Neural cell (in vitro differentiated cells): ENCODE measurements at regions not wholly inside any gene's neighbourhood (a gene's known extent, or its start where the extent isn't known, plus 50 kb on each side); places are given as distances from the start of the nearest gene placed in this dataset.

Experiments
- H2AFZ ChIP-seq: fragments of 200-600, 300-800 bp; sonication (generic), shearing (Covaris generic); 2 replicates; pipeline ENCODE4 v1.6.0; 2014; ENCODE audit warnings: low read depth, mild to moderate bottlenecking, antibody characterized with exemption, low read length, moderate library complexity
- H3F3A ChIP-seq: fragments of 200-600 bp; shearing (Covaris generic); 2 replicates; pipeline ENCODE4 v1.6.1; 2016; ENCODE audit warnings: mild to moderate bottlenecking, moderate library complexity, mixed read lengths, antibody characterized with exemption, low read length; ENCODE audit not compliant: insufficient read depth, poor library complexity, severe bottlenecking
- H3K27ac ChIP-seq: fragments of 200-600, 300-800 bp; sonication (generic), shearing (Covaris generic); 2 replicates; pipeline ENCODE4 v1.5.1; 2014; ENCODE audit warnings: mild to moderate bottlenecking, low read length, moderate library complexity
- H3K27me3 ChIP-seq: fragments of 300-800, 200-600 bp; sonication (generic), shearing (Covaris generic); 2 replicates; pipeline ENCODE4 v1.6.0; 2014; ENCODE audit warnings: mild to moderate bottlenecking, low read depth, low read length, moderate library complexity; ENCODE audit not compliant: insufficient read depth
- H3K36me3 ChIP-seq: fragments of 300-800, 200-600 bp; sonication (generic), shearing (Covaris generic); 2 replicates; pipeline ENCODE4 v1.5.1; 2014; ENCODE audit warnings: mild to moderate bottlenecking, antibody characterized with exemption, low read length, moderate library complexity; ENCODE audit not compliant: insufficient read depth
- H3K4me2 ChIP-seq: fragments of 300-800, 200-600 bp; sonication (generic), shearing (Covaris generic); 2 replicates; pipeline ENCODE4 v1.6.0; 2014; ENCODE audit warnings: mild to moderate bottlenecking, low read length
- H3K4me3 ChIP-seq: fragments of 300-800, 200-600 bp; sonication (generic), shearing (Covaris generic); 2 replicates; pipeline ENCODE4 v1.5.1; 2014; ENCODE audit warnings: mild to moderate bottlenecking, low read length, moderate library complexity
- H3K79me2 ChIP-seq: fragments of 200-600 bp; shearing (Covaris generic); replicated peaks from 2 replicates; pipeline ENCODE4 v1.6.0; 2014; ENCODE audit warnings: mild to moderate bottlenecking, low read length, moderate library complexity; ENCODE audit not compliant: insufficient read depth
- H3K9ac ChIP-seq: fragments of 300-800, 200-600 bp; sonication (generic), shearing (Covaris generic); 2 replicates; pipeline ENCODE4 v1.6.1; 2016; ENCODE audit warnings: mild to moderate bottlenecking, low read length, mixed read lengths
- H3K9me2 ChIP-seq: fragments of 200-600 bp; shearing (Covaris generic); 2 replicates; pipeline ENCODE4 v1.6.1; 2016; ENCODE audit warnings: mild to moderate bottlenecking, low read length, mixed read lengths; ENCODE audit not compliant: insufficient read depth
- H3K9me3 ChIP-seq: fragments of 200-600, 300-800 bp; sonication (generic), shearing (Covaris generic); 2 replicates; pipeline ENCODE4 v1.6.1; 2016; ENCODE audit warnings: mild to moderate bottlenecking, mixed run types, low read length, moderate library complexity, mixed read lengths
- H4K20me1 ChIP-seq: fragments of 200-600 bp; shearing (Covaris generic); 2 replicates; pipeline ENCODE4 v1.6.1; 2016; ENCODE audit warnings: mild to moderate bottlenecking, mixed run types; ENCODE audit not compliant: insufficient read depth
- EP300 ChIP-seq: fragments of 450-650 bp; conservative IDR thresholded peaks from 2 replicates; pipeline ENCODE4 v1.6.1; 2014; ENCODE audit warnings: antibody characterized with exemption, mild to moderate bottlenecking, moderate library complexity; ENCODE audit not compliant: poor library complexity, severe bottlenecking
- EZH2 ChIP-seq: fragments of 200-600, 300-800 bp; shearing (Covaris generic), sonication (generic); IDR thresholded peaks from 2 replicates; pipeline ENCODE4 v1.6.1; 2014; ENCODE audit warnings: antibody characterized with exemption, low read length, borderline replicate concordance, mild to moderate bottlenecking; ENCODE audit not compliant: insufficient read depth, poor library complexity, severe bottlenecking
- MXI1 ChIP-seq: fragments of 450-650 bp; conservative IDR thresholded peaks from 2 replicates; pipeline ENCODE4 v1.6.1; 2014; ENCODE audit warnings: antibody characterized with exemption, mild to moderate bottlenecking; ENCODE audit not compliant: poor library complexity, severe bottlenecking
- POLR2AphosphoS5 ChIP-seq: IDR thresholded peaks from 2 replicates; pipeline ENCODE4 v1.6.1; 2012
- RAD21 ChIP-seq: fragments of 450-650 bp; conservative IDR thresholded peaks from 2 replicates; pipeline ENCODE4 v1.6.1; 2014; ENCODE audit warnings: antibody characterized with exemption, mild to moderate bottlenecking, moderate library complexity
- REST ChIP-seq: IDR thresholded peaks from 2 replicates; pipeline ENCODE4 v1.6.1; 2012; ENCODE audit warnings: borderline replicate concordance
- SMC3 ChIP-seq: fragments of 450-650 bp; conservative IDR thresholded peaks from 2 replicates; pipeline ENCODE4 v1.6.1; 2014; ENCODE audit warnings: antibody characterized with exemption, mild to moderate bottlenecking, moderate library complexity; ENCODE audit not compliant: poor library complexity
- TAF1 ChIP-seq: IDR thresholded peaks from 2 replicates; pipeline ENCODE4 v1.6.1; 2012; ENCODE audit warnings: low read depth
- TF ChIP-seq, protein P1 (sequence below): fragments of 450-650 bp; IDR thresholded peaks from 2 replicates; pipeline ENCODE4 v1.5.1; 2014; ENCODE audit warnings: antibody characterized with exemption, mild to moderate bottlenecking, moderate library complexity; ENCODE audit not compliant: poor library complexity, severe bottlenecking

GRCh38 chr4:41483771-41484170 is 54.2 kb upstream of the LIMCH1 start:
- H3K9ac ChIP-seq = no peak overlapping the region
- H3F3A ChIP-seq = no peaks in the 10 kb centered on the region
- H3K9me2 ChIP-seq = no peaks in the 10 kb centered on the region
- no peak overlapping the region for H3K4me3 ChIP-seq
- no peak overlapping the region for H3K4me2 ChIP-seq
- H3K27ac ChIP-seq = no peak overlapping the region
- no peak overlapping the region for H2AFZ ChIP-seq
- no peaks in the 10 kb centered on the region for H3K79me2 ChIP-seq
- H3K27me3 ChIP-seq = no peaks in the 10 kb centered on the region
- H4K20me1 ChIP-seq = no peaks in the 10 kb centered on the region
- TF ChIP-seq REST (no peak), SMC3 (no peak), EZH2 (no peak), POLR2AphosphoS5 (no peak), TAF1 (no peak), RAD21 (no peak), EP300 (no peak), MXI1 (no peak)
- TF ChIP-seq, protein P1, sequence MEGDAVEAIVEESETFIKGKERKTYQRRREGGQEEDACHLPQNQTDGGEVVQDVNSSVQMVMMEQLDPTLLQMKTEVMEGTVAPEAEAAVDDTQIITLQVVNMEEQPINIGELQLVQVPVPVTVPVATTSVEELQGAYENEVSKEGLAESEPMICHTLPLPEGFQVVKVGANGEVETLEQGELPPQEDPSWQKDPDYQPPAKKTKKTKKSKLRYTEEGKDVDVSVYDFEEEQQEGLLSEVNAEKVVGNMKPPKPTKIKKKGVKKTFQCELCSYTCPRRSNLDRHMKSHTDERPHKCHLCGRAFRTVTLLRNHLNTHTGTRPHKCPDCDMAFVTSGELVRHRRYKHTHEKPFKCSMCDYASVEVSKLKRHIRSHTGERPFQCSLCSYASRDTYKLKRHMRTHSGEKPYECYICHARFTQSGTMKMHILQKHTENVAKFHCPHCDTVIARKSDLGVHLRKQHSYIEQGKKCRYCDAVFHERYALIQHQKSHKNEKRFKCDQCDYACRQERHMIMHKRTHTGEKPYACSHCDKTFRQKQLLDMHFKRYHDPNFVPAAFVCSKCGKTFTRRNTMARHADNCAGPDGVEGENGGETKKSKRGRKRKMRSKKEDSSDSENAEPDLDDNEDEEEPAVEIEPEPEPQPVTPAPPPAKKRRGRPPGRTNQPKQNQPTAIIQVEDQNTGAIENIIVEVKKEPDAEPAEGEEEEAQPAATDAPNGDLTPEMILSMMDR = no peak
- no peaks in the 10 kb centered on the region for H3K9me3 ChIP-seq
- no peaks in the 10 kb centered on the region for H3K36me3 ChIP-seq

DNA sequence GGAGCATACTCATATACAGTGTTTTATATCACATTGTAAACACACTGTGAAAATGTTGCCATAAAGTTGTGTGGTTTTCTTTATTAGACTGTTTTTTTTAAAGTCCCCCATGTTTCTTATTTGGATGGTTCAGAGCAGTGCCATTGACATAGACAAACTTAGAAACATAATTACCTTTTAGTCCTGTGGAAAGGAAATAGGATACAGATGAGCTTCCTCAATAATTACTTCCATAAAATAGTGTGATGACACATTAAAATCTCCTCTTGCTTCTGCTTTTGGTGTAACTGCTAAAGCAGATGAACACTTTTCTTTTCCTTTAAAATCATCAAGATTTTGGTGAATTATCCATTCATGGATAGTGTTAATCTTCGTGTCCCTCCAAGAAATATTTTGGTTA is 52.9 kb upstream of the LIMCH1 start:
- TF ChIP-seq REST = no peak
- H3K4me3 ChIP-seq = no peak overlapping the region
- H4K20me1 ChIP-seq = no peaks in the 10 kb centered on the region
- H3K9me3 ChIP-seq = no peaks in the 10 kb centered on the region
- no peak overlapping the region for H3K4me2 ChIP-seq
- no peaks in the 10 kb centered on the region for H3K27me3 ChIP-seq
- no peak overlapping the region for H2AFZ ChIP-seq
- H3K36me3 ChIP-seq = no peaks in the 10 kb centered on the region
- H3F3A ChIP-seq = no peaks in the 10 kb centered on the region
- no peaks in the 10 kb centered on the region for H3K9me2 ChIP-seq
- H3K79me2 ChIP-seq = no peaks in the 10 kb centered on the region
- no peak overlapping the region for H3K9ac ChIP-seq
- H3K27ac ChIP-seq = no peak overlapping the region
